GM23338 (cell line): ENCODE measurements at regions not wholly inside any gene's neighbourhood (a gene's known extent, or its start where the extent isn't known, plus 50 kb on each side); places are given as distances from the start of the nearest gene placed in this dataset.

ENCODE experiments used
- CREB1 ChIP-seq: fragments of 250-450 bp; sonication (Bioruptor Pico); IDR thresholded peaks from 2 replicates; pipeline ENCODE4 v1.5.0; 2020; ENCODE audit warnings: low read depth, mild to moderate bottlenecking, moderate library complexity
- CTCF ChIP-seq, 2 experiments: fragments of 200-600 bp in 1 of 2; sonication (generic) in 1 of 2; conservative IDR thresholded peaks; 2 replicates each; pipeline versions ENCODE4 v1.5.1 to v1.6.1; 2016 to 2017; ENCODE audit warnings: antibody characterized with exemption in 2 of 2, low read depth in 2 of 2, mild to moderate bottlenecking in 2 of 2, moderate library complexity in 1 of 2
- ETS1 ChIP-seq: IDR thresholded peaks from 2 replicates; pipeline ENCODE4 v1.6.1; 2016; ENCODE audit warnings: antibody characterized with exemption
- EZH2 ChIP-seq: fragments of 200-600 bp; sonication (generic); IDR thresholded peaks from one replicate; pipeline ENCODE4 v1.8.0; 2017; ENCODE audit warnings: antibody characterized with exemption, mild to moderate bottlenecking, low read depth; ENCODE audit not compliant: unreplicated experiment
- EZH2phosphoT487 ChIP-seq: fragments of 200-600 bp; sonication (generic); IDR thresholded peaks from one replicate; pipeline ENCODE4 v1.8.1; 2018; ENCODE audit warnings: antibody characterized with exemption; ENCODE audit not compliant: unreplicated experiment
- JUNB ChIP-seq: IDR thresholded peaks from one replicate; pipeline ENCODE4 v1.6.1; 2016; ENCODE audit warnings: antibody characterized with exemption; ENCODE audit not compliant: unreplicated experiment
- NANOG ChIP-seq: IDR thresholded peaks from 2 replicates; pipeline ENCODE4 v1.6.1; 2016; ENCODE audit warnings: antibody characterized with exemption, borderline replicate concordance
- POLR2AphosphoS5 ChIP-seq: IDR thresholded peaks from 2 replicates; pipeline ENCODE4 v1.6.1; 2016; ENCODE audit warnings: antibody characterized with exemption, low read depth
- REST ChIP-seq: IDR thresholded peaks from one replicate; pipeline ENCODE4 v1.6.1; 2018; ENCODE audit warnings: antibody characterized with exemption; ENCODE audit not compliant: unreplicated experiment
- ZNF114 ChIP-seq: fragments of 250-450 bp; sonication (Bioruptor Pico); IDR thresholded peaks from 2 replicates; pipeline ENCODE4 v1.5.0; 2020; ENCODE audit warnings: mild to moderate bottlenecking, moderate library complexity

- TF ChIP-seq CTCF (conservative IDR thresholded peaks at IDR 0.05; ENCODE audit: low read depth in 2 of 2) (no peak), POLR2AphosphoS5 (no peak), REST (no peak), NANOG (no peak), ETS1 (no peak), CREB1 (CRISPR knock-in tag) (no peak), EZH2 (no peak), JUNB (no peak), EZH2phosphoT487 (no peak), ZNF114 (CRISPR knock-in tag) (no peak)
Observed at GRCh38 chr18:44179693-44180092, 501.0 kb upstream of the SETBP1 start.
